K562 (cell line): ENCODE measurements at regions not wholly inside any gene's neighbourhood (a gene's known extent, or its start where the extent isn't known, plus 50 kb on each side); places are given as distances from the start of the nearest gene placed in this dataset.

Experiments used
- ATAC-seq: fragments of 200-7000 bp; cut with Tn5 transposase; 3 replicates; pipeline ENCODE4 v1.9.1; 2020; ENCODE audit warnings: moderate library complexity
- BruUV-seq: library from RNA; stranded (reverse); fragments of 400-500 nt; replicated peaks from 2 replicates; lab custom pipeline; 2021; lab: Mats Ljungman, UMichigan
- CTCF ChIA-PET: fragments of 300-600 bp; formaldehyde crosslinking; extraction: SDS; loops from one replicate; lab custom pipeline; 2021; ENCODE audit warnings: low intra/inter-chr PET ratio; lab: Yijun Ruan, JAX
- POLR2A ChIA-PET: fragments of 300-600, 350-650 bp; sonication (Branson Sonifier 250); formaldehyde crosslinking; extraction: SDS; loops from one replicate; lab custom pipeline; 2021; ENCODE audit warnings: antibody characterized with exemption, inconsistent platforms; lab: Yijun Ruan, JAX
- DNase-seq, 4 experiments: peaks; one replicate each; pipeline versions ENCODE4 v3.0.0 to v3.0.0-alpha.2; 2011 to 2018; ENCODE audit warnings: low spot score in 3 of 4, mixed read lengths in 3 of 4; ENCODE audit errors: extremely low read depth in 1 of 4
- FAIRE-seq: peaks from 2 replicates; lab custom pipeline; 2011; peaks lifted over from hg19 to GRCh38; lab: Jason Lieb, UNC
- H2AFZ ChIP-seq: 2 replicates; pipeline ENCODE4 v1.6.0; 2011; ENCODE audit warnings: low read depth, low read length, control low read depth, inconsistent platforms
- H3K27ac ChIP-seq: fragments of 200-600 bp; 3 replicates; pipeline ENCODE4 v1.8.0; 2011; ENCODE audit warnings: low read depth, mild to moderate bottlenecking, control low read depth, inconsistent platforms, low read length, moderate library complexity, mixed read lengths; ENCODE audit errors: extremely low read depth
- H3K27me3 ChIP-seq, 2 experiments: fragments of 300-600 bp in 1 of 2; 2 replicates in 1 of 2; 3 replicates in 1 of 2; pipeline versions ENCODE4 v1.6.0 to v1.8.0; 2011; ENCODE audit warnings: inconsistent platforms in 2 of 2, low read length in 2 of 2, mild to moderate bottlenecking in 1 of 2, mixed read lengths in 1 of 2, moderate library complexity in 1 of 2; ENCODE audit not compliant: control insufficient read depth in 2 of 2, insufficient read depth in 2 of 2
- H3K36me3 ChIP-seq: fragments of 300-600 bp; 3 replicates; pipeline ENCODE4 v1.8.0; 2011; ENCODE audit warnings: mild to moderate bottlenecking, low read length, inconsistent platforms; ENCODE audit not compliant: control insufficient read depth, insufficient read depth
- H3K4me1 ChIP-seq, 2 experiments: fragments of 200-600 bp in 1 of 2; replicated peaks in 1 of 2; 2 replicates in 1 of 2; 3 replicates in 1 of 2; pipeline versions ENCODE4 v1.5.1 to v1.8.0; 2011; ENCODE audit warnings: inconsistent platforms in 2 of 2, low read length in 2 of 2, mild to moderate bottlenecking in 1 of 2, mixed read lengths in 1 of 2, moderate library complexity in 1 of 2; ENCODE audit not compliant: control insufficient read depth in 2 of 2, insufficient read depth in 2 of 2
- H3K4me2 ChIP-seq: 2 replicates; pipeline ENCODE4 v1.6.1; 2011; ENCODE audit warnings: low read length, control low read depth, inconsistent platforms, mixed read lengths; ENCODE audit not compliant: insufficient read depth
- H3K4me3 ChIP-seq: fragments of 200-600 bp; sonication (generic), shearing (Covaris generic); 2 replicates; pipeline ENCODE4 v1.5.1; 2016; ENCODE audit warnings: control low read depth, inconsistent platforms
- H3K79me2 ChIP-seq: fragments of 200-600 bp; 3 replicates; pipeline ENCODE4 v1.8.0; 2011; ENCODE audit warnings: low read length, inconsistent platforms; ENCODE audit not compliant: control insufficient read depth, insufficient read depth
- H3K9ac ChIP-seq, 2 experiments: 2 replicates each; pipeline versions ENCODE4 v1.6.0 to v1.6.1; 2011; ENCODE audit warnings: low read depth in 2 of 2, low read length in 2 of 2, control low read depth in 1 of 2, inconsistent platforms in 1 of 2, mild to moderate bottlenecking in 1 of 2, mixed read lengths in 1 of 2; ENCODE audit not compliant: insufficient read depth in 1 of 2
- H3K9me1 ChIP-seq: one replicate; pipeline ENCODE4 v1.6.0; 2011; ENCODE audit warnings: inconsistent platforms, mild to moderate bottlenecking, low read length, moderate library complexity; ENCODE audit not compliant: control insufficient read depth, insufficient read depth
- H3K9me3 ChIP-seq: replicated peaks from 2 replicates; pipeline ENCODE4 v1.5.1; 2011; ENCODE audit warnings: low read depth, low read length, inconsistent platforms; ENCODE audit not compliant: control insufficient read depth, insufficient read depth
- H4K20me1 ChIP-seq: replicated peaks from 2 replicates; pipeline ENCODE4 v1.6.1; 2011; ENCODE audit warnings: low read length, inconsistent platforms, mixed read lengths; ENCODE audit not compliant: control insufficient read depth, insufficient read depth
- ATF7 ChIP-seq: fragments of 450-650 bp; IDR thresholded peaks from 2 replicates; pipeline ENCODE4 v1.7.1; 2014; ENCODE audit warnings: mild to moderate bottlenecking, moderate library complexity
- MEF2D ChIP-seq: conservative IDR thresholded peaks from 2 replicates; pipeline ENCODE4 v1.6.1; 2016; ENCODE audit warnings: low read depth, missing genetic modification characterization, missing compliant biosample characterization
- ZNF551 ChIP-seq: fragments of 250-450 bp; sonication (Bioruptor Pico); IDR thresholded peaks from 2 replicates; pipeline ENCODE4 v1.5.0; 2021; ENCODE audit warnings: mild to moderate bottlenecking, moderate library complexity
- WGBS: fragments of 100-300 bp; shearing (Covaris generic); methylation state at CpG from one replicate; pipeline ENCODE4 v1.1.6; 2016; ENCODE audit warnings: low coverage, mixed read lengths; ENCODE audit not compliant: insufficient coverage; ENCODE audit errors: missing lambda C conversion rate; 5-methylcytosine and 5-hydroxymethylcytosine counted together
- in situ Hi-C: fragments of 300-500 bp; cut with MboI; formaldehyde crosslinking; loops from 4 replicates; pipeline ENCODE4 v1.15.0; 2018; ENCODE audit warnings: inconsistent platforms, mixed read lengths
- intact Hi-C: fragments of 100-400 bp; cut with micrococcal nuclease; formaldehyde crosslinking; loops from 2 replicates; pipeline ENCODE4 v1.14.2; 2022
- TF ChIP-seq, protein P1 (sequence below), 2 experiments: fragments of 450-650 bp; IDR thresholded peaks; 2 replicates each; pipeline ENCODE4 v1.6.1; 2016
- TF ChIP-seq, protein P2 (sequence below), 2 experiments: fragments of 450-650 bp in 1 of 2; sonication (generic) in 1 of 2; formaldehyde crosslinking in 1 of 2; IDR thresholded peaks in 1 of 2; conservative IDR thresholded peaks in 1 of 2; 2 replicates each; pipeline versions ENCODE4 v1.6.1 to v1.8.1; 2016 to 2023; ENCODE audit warnings: mild to moderate bottlenecking in 2 of 2, moderate library complexity in 2 of 2, inconsistent platforms in 1 of 2, missing genetic modification reagents in 1 of 2
- TF ChIP-seq, protein P3 (sequence below): sonication (generic); formaldehyde crosslinking; IDR thresholded peaks from 2 replicates; pipeline ENCODE4 v1.8.0; 2023; ENCODE audit warnings: missing genetic modification reagents, mild to moderate bottlenecking, borderline replicate concordance

DNA sequence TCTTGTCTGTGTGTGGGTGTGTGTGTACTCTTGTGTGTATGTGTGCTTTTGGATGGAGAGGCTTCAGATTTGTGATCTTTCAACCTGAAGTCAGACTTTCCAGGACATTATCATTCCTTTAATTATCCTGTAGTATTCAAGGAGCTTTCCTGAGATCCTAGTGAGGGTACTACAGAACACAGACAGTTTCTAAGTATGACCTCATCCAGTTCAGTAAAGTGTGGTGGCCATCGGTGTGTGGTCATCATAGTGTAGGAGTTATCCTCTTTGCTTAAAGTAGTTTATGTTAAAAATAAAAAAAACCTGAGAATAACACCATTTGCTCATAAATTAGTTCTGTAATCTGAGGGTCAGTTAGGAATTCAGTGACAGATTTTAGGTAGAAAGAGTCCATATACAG is 478.0 kb upstream of the ACTBL2 start:
- H3K4me3 ChIP-seq: no peak overlapping the region
- no peaks in the 10 kb centered on the region for H3K36me3 ChIP-seq
- no peak overlapping the region for H3K27ac ChIP-seq
- no peak for TF ChIP-seq ZNF551
- TF ChIP-seq ATF7: peak; percentile 37; the same call in 1 of the 2 replicates
- TF ChIP-seq, protein P1, sequence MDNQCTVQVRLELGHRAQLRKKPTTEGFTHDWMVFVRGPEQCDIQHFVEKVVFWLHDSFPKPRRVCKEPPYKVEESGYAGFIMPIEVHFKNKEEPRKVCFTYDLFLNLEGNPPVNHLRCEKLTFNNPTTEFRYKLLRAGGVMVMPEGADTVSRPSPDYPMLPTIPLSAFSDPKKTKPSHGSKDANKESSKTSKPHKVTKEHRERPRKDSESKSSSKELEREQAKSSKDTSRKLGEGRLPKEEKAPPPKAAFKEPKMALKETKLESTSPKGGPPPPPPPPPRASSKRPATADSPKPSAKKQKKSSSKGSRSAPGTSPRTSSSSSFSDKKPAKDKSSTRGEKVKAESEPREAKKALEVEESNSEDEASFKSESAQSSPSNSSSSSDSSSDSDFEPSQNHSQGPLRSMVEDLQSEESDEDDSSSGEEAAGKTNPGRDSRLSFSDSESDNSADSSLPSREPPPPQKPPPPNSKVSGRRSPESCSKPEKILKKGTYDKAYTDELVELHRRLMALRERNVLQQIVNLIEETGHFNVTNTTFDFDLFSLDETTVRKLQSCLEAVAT (IDR thresholded peaks at IDR 0.05): no peak
- TF ChIP-seq, protein P2, sequence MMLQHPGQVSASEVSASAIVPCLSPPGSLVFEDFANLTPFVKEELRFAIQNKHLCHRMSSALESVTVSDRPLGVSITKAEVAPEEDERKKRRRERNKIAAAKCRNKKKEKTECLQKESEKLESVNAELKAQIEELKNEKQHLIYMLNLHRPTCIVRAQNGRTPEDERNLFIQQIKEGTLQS (IDR thresholded peaks at IDR 0.05): peak; percentile 61
- TF ChIP-seq, protein P2 (CRISPR knock-in tag; conservative IDR thresholded peaks at IDR 0.05): no peak
- TF ChIP-seq, protein P3, sequence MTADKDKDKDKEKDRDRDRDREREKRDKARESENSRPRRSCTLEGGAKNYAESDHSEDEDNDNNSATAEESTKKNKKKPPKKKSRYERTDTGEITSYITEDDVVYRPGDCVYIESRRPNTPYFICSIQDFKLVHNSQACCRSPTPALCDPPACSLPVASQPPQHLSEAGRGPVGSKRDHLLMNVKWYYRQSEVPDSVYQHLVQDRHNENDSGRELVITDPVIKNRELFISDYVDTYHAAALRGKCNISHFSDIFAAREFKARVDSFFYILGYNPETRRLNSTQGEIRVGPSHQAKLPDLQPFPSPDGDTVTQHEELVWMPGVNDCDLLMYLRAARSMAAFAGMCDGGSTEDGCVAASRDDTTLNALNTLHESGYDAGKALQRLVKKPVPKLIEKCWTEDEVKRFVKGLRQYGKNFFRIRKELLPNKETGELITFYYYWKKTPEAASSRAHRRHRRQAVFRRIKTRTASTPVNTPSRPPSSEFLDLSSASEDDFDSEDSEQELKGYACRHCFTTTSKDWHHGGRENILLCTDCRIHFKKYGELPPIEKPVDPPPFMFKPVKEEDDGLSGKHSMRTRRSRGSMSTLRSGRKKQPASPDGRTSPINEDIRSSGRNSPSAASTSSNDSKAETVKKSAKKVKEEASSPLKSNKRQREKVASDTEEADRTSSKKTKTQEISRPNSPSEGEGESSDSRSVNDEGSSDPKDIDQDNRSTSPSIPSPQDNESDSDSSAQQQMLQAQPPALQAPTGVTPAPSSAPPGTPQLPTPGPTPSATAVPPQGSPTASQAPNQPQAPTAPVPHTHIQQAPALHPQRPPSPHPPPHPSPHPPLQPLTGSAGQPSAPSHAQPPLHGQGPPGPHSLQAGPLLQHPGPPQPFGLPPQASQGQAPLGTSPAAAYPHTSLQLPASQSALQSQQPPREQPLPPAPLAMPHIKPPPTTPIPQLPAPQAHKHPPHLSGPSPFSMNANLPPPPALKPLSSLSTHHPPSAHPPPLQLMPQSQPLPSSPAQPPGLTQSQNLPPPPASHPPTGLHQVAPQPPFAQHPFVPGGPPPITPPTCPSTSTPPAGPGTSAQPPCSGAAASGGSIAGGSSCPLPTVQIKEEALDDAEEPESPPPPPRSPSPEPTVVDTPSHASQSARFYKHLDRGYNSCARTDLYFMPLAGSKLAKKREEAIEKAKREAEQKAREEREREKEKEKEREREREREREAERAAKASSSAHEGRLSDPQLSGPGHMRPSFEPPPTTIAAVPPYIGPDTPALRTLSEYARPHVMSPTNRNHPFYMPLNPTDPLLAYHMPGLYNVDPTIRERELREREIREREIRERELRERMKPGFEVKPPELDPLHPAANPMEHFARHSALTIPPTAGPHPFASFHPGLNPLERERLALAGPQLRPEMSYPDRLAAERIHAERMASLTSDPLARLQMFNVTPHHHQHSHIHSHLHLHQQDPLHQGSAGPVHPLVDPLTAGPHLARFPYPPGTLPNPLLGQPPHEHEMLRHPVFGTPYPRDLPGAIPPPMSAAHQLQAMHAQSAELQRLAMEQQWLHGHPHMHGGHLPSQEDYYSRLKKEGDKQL (CRISPR knock-in tag): no peak
- no peak for TF ChIP-seq MEF2D (tag)
- CTCF ChIA-PET: no interaction called here
- FAIRE-seq (no peak), DNase-seq (no peak), ATAC-seq (no peak)
- POLR2A ChIA-PET: interaction anchor here (1.3 kb wide), 1 partner anchor 9 kb away, joined by 3 read pairs; no protein-coding TSS in a partner anchor
- 27% methylated on average over 1 of the region's 1 CpG for WGBS
- intact Hi-C loops (no loop called here), in situ Hi-C loops (no loop called here)
- H2AFZ ChIP-seq: no peak overlapping the region
- no TSS peak for BruUV-seq
- H4K20me1 ChIP-seq: no peaks in the 10 kb centered on the region
- H3K9me3 ChIP-seq: peaks cover 2% of the 10 kb centered on the region
- H3K9me1 ChIP-seq: no peaks in the 10 kb centered on the region
- no peak overlapping the region for H3K4me2 ChIP-seq
- no peaks in the 10 kb centered on the region for H3K27me3 ChIP-seq
- no peaks in the 10 kb centered on the region for H3K4me1 ChIP-seq
- H3K9ac ChIP-seq: no peak overlapping the region
- H3K79me2 ChIP-seq: no peaks in the 10 kb centered on the region
